ENCODE measurements at regions not wholly inside any gene's neighbourhood (a gene's known extent, or its start where the extent isn't known, plus 50 kb on each side); places are given as distances from the start of the nearest gene placed in this dataset.

DNA sequence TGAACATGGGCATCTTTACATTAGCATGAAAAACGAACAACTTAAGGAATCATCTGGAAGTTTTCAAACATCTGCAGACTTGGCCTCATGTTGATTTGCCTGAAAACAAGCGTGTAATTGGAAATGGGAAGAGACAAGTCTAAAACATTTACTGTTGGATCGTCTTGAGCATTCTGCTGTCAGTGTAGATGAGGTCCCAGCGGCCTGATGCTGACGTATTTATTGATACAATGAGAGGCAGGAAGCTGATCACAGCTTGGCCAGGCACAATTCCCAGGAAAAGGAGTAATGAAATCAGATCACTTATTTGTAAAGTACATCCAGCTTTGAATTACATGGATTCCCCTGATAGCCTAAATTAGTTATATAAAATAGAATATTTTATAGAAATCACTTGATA, 210.6 kb downstream of the CLCN4 start:
- Mint-ChIP-seq H3K27me3 (ENCODE audit: unreplicated experiment) (peaks cover 10% of the 10 kb centered on the region), H3K27ac (ENCODE audit: unreplicated experiment) (no peak overlapping the region), H3K36me3 (ENCODE audit: insufficient read depth, unreplicated experiment) (no peaks in the 10 kb centered on the region), H3K4me1 (ENCODE audit: low read depth, unreplicated experiment) (no peaks in the 10 kb centered on the region), H3K4me3 (ENCODE audit: low read depth, unreplicated experiment) (no peak overlapping the region), H3K9me3 (ENCODE audit: low read depth, unreplicated experiment) (no peaks in the 10 kb centered on the region)
- no peak for DNase-seq
- no TSS peak for BruUV-seq (replicated peaks)
- TF ChIP-seq, protein P1, sequence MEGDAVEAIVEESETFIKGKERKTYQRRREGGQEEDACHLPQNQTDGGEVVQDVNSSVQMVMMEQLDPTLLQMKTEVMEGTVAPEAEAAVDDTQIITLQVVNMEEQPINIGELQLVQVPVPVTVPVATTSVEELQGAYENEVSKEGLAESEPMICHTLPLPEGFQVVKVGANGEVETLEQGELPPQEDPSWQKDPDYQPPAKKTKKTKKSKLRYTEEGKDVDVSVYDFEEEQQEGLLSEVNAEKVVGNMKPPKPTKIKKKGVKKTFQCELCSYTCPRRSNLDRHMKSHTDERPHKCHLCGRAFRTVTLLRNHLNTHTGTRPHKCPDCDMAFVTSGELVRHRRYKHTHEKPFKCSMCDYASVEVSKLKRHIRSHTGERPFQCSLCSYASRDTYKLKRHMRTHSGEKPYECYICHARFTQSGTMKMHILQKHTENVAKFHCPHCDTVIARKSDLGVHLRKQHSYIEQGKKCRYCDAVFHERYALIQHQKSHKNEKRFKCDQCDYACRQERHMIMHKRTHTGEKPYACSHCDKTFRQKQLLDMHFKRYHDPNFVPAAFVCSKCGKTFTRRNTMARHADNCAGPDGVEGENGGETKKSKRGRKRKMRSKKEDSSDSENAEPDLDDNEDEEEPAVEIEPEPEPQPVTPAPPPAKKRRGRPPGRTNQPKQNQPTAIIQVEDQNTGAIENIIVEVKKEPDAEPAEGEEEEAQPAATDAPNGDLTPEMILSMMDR (IDR thresholded peaks at IDR 0.05; ENCODE audit: unreplicated experiment), result no peak
- CTCF ChIA-PET, result no interaction called here
- intact Hi-C loops (cut with micrococcal nuclease; ENCODE audit: unreplicated experiment), result no loop called here

DNA sequence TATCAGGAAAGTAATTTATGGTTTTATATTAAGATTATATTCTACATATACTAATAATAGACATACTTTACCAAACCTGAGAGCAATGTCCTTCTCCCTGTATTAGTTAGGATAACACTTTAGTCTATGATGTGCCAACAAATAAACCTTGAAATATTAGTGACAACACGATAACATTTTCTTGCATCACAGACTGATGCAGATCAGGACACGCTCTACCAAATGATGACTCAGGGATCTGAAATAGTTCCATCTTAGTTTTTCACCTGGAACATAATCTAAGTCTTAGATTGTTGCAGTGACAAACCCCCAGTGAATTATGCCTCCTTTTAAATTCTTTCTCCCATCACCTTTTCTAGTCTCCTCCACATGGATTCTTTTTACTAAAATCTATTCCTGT, 214.2 kb downstream of the CLCN4 start:
- TF ChIP-seq, protein P1 (IDR thresholded peaks at IDR 0.05; ENCODE audit: unreplicated experiment), result no peak
- CTCF ChIA-PET, result no interaction called here
- peaks cover 10% of the 10 kb centered on the region for H3K27me3 Mint-ChIP-seq (ENCODE audit: unreplicated experiment)
- H3K4me1 Mint-ChIP-seq (ENCODE audit: low read depth, unreplicated experiment), result no peaks in the 10 kb centered on the region
- no peak for DNase-seq
- H3K36me3 Mint-ChIP-seq (ENCODE audit: insufficient read depth, unreplicated experiment), result no peaks in the 10 kb centered on the region
- H3K4me3 Mint-ChIP-seq (ENCODE audit: low read depth, unreplicated experiment), result no peak overlapping the region
- H3K27ac Mint-ChIP-seq (ENCODE audit: unreplicated experiment), result no peak overlapping the region
- no peaks in the 10 kb centered on the region for H3K9me3 Mint-ChIP-seq (ENCODE audit: low read depth, unreplicated experiment)
- intact Hi-C loops (cut with micrococcal nuclease; ENCODE audit: unreplicated experiment), result no loop called here
- BruUV-seq (replicated peaks), result no TSS peak

DNA sequence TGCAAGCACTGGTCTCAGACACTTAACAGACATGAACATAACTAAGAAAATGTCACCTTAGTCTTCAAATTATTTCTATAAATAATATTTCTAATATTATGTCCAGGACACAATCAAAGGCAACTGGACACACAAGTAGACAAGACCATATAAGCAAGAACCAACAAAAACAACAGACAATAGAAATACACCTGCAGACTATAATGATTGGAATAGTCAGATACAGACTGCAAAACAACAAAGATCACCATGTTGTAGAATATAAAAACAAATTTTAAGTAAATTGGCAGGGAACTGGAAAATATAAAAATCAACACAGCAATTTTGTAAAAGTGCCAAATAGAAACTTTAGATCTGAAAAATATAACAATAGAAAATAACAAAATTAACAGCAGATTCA, 220.7 kb downstream of the CLCN4 start:
- H3K36me3 Mint-ChIP-seq (ENCODE audit: insufficient read depth, unreplicated experiment), result no peaks in the 10 kb centered on the region
- CTCF ChIA-PET, result no interaction called here
- H3K27me3 Mint-ChIP-seq (ENCODE audit: unreplicated experiment), result no peaks in the 10 kb centered on the region
- peaks cover 10% of the 10 kb centered on the region for H3K4me1 Mint-ChIP-seq (ENCODE audit: low read depth, unreplicated experiment)
- intact Hi-C loops (cut with micrococcal nuclease; ENCODE audit: unreplicated experiment), result loop anchor here (2.0 kb wide), 1 partner anchor 67 kb away; no protein-coding TSS in a partner anchor
- H3K4me3 Mint-ChIP-seq (ENCODE audit: low read depth, unreplicated experiment), result no peak overlapping the region
- DNase-seq, result no peak
- H3K27ac Mint-ChIP-seq (ENCODE audit: unreplicated experiment), result no peak overlapping the region
- TF ChIP-seq, protein P1 (IDR thresholded peaks at IDR 0.05; ENCODE audit: unreplicated experiment), result no peak
- no peaks in the 10 kb centered on the region for H3K9me3 Mint-ChIP-seq (ENCODE audit: low read depth, unreplicated experiment)
- BruUV-seq (replicated peaks), result no TSS peak

DNA sequence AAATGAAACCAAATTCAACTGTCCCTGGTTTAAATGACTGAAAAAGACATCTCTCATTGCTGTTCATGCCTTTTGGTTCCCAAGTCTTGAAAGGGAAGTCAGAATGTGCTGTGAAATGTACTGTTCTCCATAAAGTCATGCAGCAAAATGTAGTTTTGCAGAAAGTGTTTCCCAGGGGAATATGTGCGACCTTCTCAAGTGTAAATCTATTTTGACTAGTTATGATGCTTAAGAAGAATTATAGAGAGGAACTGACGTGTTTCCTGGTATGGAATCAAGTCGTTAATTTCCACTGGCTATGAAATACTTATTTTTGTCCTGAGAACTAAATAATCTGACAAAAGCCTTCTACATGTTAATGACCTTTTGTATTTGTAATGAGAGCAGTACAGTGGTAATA, 223.1 kb downstream of the CLCN4 start:
- BruUV-seq (replicated peaks), result no TSS peak
- Mint-ChIP-seq H3K4me1 (ENCODE audit: low read depth, unreplicated experiment) (peaks cover 10% of the 10 kb centered on the region), H3K27me3 (ENCODE audit: unreplicated experiment) (no peaks in the 10 kb centered on the region), H3K4me3 (ENCODE audit: low read depth, unreplicated experiment) (no peak overlapping the region), H3K27ac (ENCODE audit: unreplicated experiment) (no peak overlapping the region), H3K9me3 (ENCODE audit: low read depth, unreplicated experiment) (no peaks in the 10 kb centered on the region), H3K36me3 (ENCODE audit: insufficient read depth, unreplicated experiment) (no peaks in the 10 kb centered on the region)
- CTCF ChIA-PET, result no interaction called here
- TF ChIP-seq, protein P1 (IDR thresholded peaks at IDR 0.05; ENCODE audit: unreplicated experiment), result no peak
- no peak for DNase-seq
- intact Hi-C loops (cut with micrococcal nuclease; ENCODE audit: unreplicated experiment), result no loop called here

DNA sequence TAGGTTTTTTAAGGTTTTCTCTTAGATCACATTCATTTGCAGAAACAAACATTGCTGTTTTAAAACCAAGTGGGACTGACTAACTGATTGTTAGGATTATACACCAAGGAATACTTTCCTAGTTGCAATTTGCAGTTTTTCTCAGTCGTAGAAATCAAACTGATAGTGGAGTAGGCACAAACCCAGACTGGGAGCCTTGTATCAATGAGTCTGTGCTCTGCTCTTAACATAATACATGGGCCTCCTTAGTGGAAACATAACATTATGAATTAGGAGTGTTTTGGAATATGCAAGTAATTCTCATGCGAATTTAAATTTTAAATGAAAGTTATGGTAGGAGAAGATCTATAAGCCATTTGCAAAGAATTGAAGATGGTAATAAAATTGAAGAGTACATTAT, 223.5 kb downstream of the CLCN4 start:
- intact Hi-C loops (cut with micrococcal nuclease; ENCODE audit: unreplicated experiment), result no loop called here
- peaks cover 10% of the 10 kb centered on the region for H3K4me1 Mint-ChIP-seq (ENCODE audit: low read depth, unreplicated experiment)
- H3K27ac Mint-ChIP-seq (ENCODE audit: unreplicated experiment), result no peak overlapping the region
- H3K9me3 Mint-ChIP-seq (ENCODE audit: low read depth, unreplicated experiment), result no peaks in the 10 kb centered on the region
- H3K27me3 Mint-ChIP-seq (ENCODE audit: unreplicated experiment), result no peaks in the 10 kb centered on the region
- no TSS peak for BruUV-seq (replicated peaks)
- H3K4me3 Mint-ChIP-seq (ENCODE audit: low read depth, unreplicated experiment), result no peak overlapping the region
- TF ChIP-seq, protein P1 (IDR thresholded peaks at IDR 0.05; ENCODE audit: unreplicated experiment), result no peak
- CTCF ChIA-PET, result no interaction called here
- no peak for DNase-seq
- H3K36me3 Mint-ChIP-seq (ENCODE audit: insufficient read depth, unreplicated experiment), result no peaks in the 10 kb centered on the region
